ENCODE measurements at regions not wholly inside any gene's neighbourhood (a gene's known extent, or its start where the extent isn't known, plus 50 kb on each side); places are given as distances from the start of the nearest gene placed in this dataset.

- Histone ChIP-seq H3K23ac (ENCODE audit: insufficient read length) (no peak overlapping the region), H3K9ac (replicated peaks in 1 of 4; ENCODE audit: extremely low read depth in 1 of 4, low read depth in 3 of 4, low read length in 3 of 4) (no peak overlapping the region), H4K20me1 (replicated peaks in 1 of 2; ENCODE audit: control insufficient read depth in 1 of 2, insufficient read depth in 2 of 2, low read length in 2 of 2) (no peaks in the 10 kb centered on the region), H3K4ac (replicated peaks; ENCODE audit: insufficient read length, low read depth, low read length) (no peak overlapping the region), H3K79me2 (ENCODE audit: control insufficient read depth in 1 of 2, insufficient read depth in 2 of 2, low read length in 2 of 2) (no peaks in the 10 kb centered on the region), H3K14ac (ENCODE audit: insufficient read length) (no peak overlapping the region), H3K36me3 (ENCODE audit: control insufficient read depth in 2 of 4, insufficient read depth in 4 of 4, low read length in 3 of 4) (no peaks in the 10 kb centered on the region), H3K9me3 (ENCODE audit: insufficient read depth in 2 of 2, low read depth in 1 of 2, low read length in 1 of 2) (no peaks in the 10 kb centered on the region; a peak in 1 of 4 replicates), H2AFZ (ENCODE audit: low read length) (no peak overlapping the region), H2BK15ac (ENCODE audit: low read length) (no peak overlapping the region), H3K79me1 (ENCODE audit: low read depth, low read length) (no peaks in the 10 kb centered on the region), H4K8ac (ENCODE audit: extremely low read depth, insufficient read depth, low read length) (no peak overlapping the region), H3K27me3 (replicated peaks in 1 of 4; ENCODE audit: control insufficient read depth in 3 of 4, extremely low read depth in 1 of 4, insufficient read depth in 3 of 4, low read length in 3 of 4) (no peaks in the 10 kb centered on the region), H4K5ac (ENCODE audit: insufficient read length, low read depth, low read length) (no peak overlapping the region), H3K18ac (ENCODE audit: extremely low read depth, low read length) (no peak overlapping the region), H2BK12ac (ENCODE audit: low read depth, low read length) (0 out of 2 replicates have a peak overlapping the region, but pooled peaks have one; percentile 33), H3K56ac (replicated peaks; ENCODE audit: insufficient read length, low read depth, low read length) (no peak overlapping the region), H4K91ac (replicated peaks; ENCODE audit: insufficient read length, low read length) (no peak overlapping the region), H3K4me3 (ENCODE audit: extremely low read depth in 1 of 4, insufficient read depth in 2 of 4, low read depth in 3 of 4, low read length in 4 of 4) (no peak overlapping the region), H3K4me1 (replicated peaks in 1 of 4; ENCODE audit: control insufficient read depth in 3 of 4, insufficient read depth in 4 of 4, low read length in 3 of 4) (peaks cover 0 to 3% (median 0%) of the 10 kb centered on the region in 4 experiments; a peak in 1 of 7 replicates), H2BK20ac (ENCODE audit: low read length) (no peak overlapping the region; the same call in none of the 2 replicates), H2BK120ac (replicated peaks; ENCODE audit: low read depth, low read length) (no peak overlapping the region), H3K4me2 (ENCODE audit: insufficient read depth in 1 of 2, low read depth in 2 of 2, low read length in 2 of 2) (no peak overlapping the region), H2AK5ac (ENCODE audit: low read depth, low read length) (no peak overlapping the region), H2BK5ac (ENCODE audit: low read depth, low read length) (no peak overlapping the region), H3K27ac (ENCODE audit: low read depth, low read length) (no peak overlapping the region), H3K23me2 (ENCODE audit: low read depth, low read length) (no peaks in the 10 kb centered on the region)
- POLR2A ChIA-PET (ENCODE audit: partially characterized antibody), result interaction anchor here (1.2 to 1.8 kb wide), 2 partner anchors 13 to 33 kb away, joined by 3 read pairs; no protein-coding TSS in a partner anchor
- peak in 1 of 2 experiments; percentile 23 for DNase-seq (ENCODE audit: low read depth in 1 of 2, low spot score in 2 of 2)
- FAIRE-seq, result no peak
- 87% methylated on average over 8 of the region's 8 CpGs; no CpG with 5 or more reads in 1 of the 2 experiments for whole genome bisulfite sequencing, 2 experiments (ENCODE audit: extremely low coverage in 1 of 2, insufficient coverage in 1 of 2, insufficient read length in 1 of 2, insufficient replicate concordance in 2 of 2, low coverage in 1 of 2, low lambda C conversion rate in 2 of 2, missing lambda C conversion rate in 1 of 2)
- CTCF ChIA-PET (ENCODE audit: partially characterized antibody), result interaction anchor here (0.6 to 4.0 kb wide), 4 partner anchors 12 to 199 kb away, joined by 3 to 14 read pairs (median 4); partner anchors contain the start of gene MYCN
- TF ChIP-seq RNF2 (IDR thresholded peaks at IDR 0.05; ENCODE audit: borderline replicate concordance, low read depth, low read length, missing control alignments, poor library complexity, severe bottlenecking), result no peak
Measured at GRCh38 chr2:16138811-16139662, 198.7 kb downstream of the MYCN start.

Data from H1 (cell line).